ENCODE measurements at regions not wholly inside any gene's neighbourhood (a gene's known extent, or its start where the extent isn't known, plus 50 kb on each side); places are given as distances from the start of the nearest gene placed in this dataset.

DNA sequence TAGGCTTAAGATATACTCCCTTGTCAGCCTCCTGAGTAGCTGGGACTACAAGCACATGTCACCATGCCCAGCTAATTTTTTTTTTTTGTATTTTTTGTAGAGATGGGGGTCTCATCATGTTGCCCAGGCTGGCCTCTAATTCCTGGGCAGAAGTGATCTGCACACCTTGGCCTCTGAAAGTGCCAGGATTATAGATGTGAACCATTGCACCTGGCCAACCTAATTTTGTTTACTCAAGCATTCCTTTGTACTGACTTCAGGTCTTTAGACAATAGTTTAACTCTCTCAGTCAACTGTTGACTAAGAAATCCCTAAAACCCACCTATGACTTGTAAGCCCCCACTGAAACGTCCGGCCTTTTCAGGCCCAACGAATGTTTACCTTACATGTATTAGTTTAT is 628.3 kb upstream of the CDH8 start:
- TF ChIP-seq, protein P1, sequence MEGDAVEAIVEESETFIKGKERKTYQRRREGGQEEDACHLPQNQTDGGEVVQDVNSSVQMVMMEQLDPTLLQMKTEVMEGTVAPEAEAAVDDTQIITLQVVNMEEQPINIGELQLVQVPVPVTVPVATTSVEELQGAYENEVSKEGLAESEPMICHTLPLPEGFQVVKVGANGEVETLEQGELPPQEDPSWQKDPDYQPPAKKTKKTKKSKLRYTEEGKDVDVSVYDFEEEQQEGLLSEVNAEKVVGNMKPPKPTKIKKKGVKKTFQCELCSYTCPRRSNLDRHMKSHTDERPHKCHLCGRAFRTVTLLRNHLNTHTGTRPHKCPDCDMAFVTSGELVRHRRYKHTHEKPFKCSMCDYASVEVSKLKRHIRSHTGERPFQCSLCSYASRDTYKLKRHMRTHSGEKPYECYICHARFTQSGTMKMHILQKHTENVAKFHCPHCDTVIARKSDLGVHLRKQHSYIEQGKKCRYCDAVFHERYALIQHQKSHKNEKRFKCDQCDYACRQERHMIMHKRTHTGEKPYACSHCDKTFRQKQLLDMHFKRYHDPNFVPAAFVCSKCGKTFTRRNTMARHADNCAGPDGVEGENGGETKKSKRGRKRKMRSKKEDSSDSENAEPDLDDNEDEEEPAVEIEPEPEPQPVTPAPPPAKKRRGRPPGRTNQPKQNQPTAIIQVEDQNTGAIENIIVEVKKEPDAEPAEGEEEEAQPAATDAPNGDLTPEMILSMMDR (IDR thresholded peaks at IDR 0.05): no peak
- no peak for TF ChIP-seq POLR2A (IDR thresholded peaks at IDR 0.05)

Data from testis (tissue), 2 donors.